ENCODE measurements at regions not wholly inside any gene's neighbourhood (a gene's known extent, or its start where the extent isn't known, plus 50 kb on each side); places are given as distances from the start of the nearest gene placed in this dataset.
"Not testable (repeated sequence)": the region's sequence is repeated elsewhere in the genome, so short reads cannot be mapped to it uniquely, and the experiment has no call there.

DNA sequence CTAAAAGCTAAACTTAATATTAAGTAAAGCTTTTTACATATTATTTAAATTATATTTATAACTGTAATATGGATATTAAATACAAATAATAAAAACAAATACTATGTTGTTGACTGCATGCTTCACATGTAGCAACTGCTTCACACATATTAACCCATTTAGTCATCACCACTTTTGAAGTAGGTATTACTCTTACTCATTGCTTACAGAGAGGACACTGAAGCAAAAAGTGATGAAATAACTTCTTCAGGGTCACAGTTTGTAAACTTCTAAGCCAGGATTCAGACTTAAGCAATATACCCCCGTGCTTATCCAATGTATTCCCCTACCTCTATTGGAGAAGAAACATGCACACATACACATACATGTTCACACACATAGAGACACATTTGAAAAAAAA, 166.6 kb downstream of the DKK2 start:
- no peak for DNase-seq

DNA sequence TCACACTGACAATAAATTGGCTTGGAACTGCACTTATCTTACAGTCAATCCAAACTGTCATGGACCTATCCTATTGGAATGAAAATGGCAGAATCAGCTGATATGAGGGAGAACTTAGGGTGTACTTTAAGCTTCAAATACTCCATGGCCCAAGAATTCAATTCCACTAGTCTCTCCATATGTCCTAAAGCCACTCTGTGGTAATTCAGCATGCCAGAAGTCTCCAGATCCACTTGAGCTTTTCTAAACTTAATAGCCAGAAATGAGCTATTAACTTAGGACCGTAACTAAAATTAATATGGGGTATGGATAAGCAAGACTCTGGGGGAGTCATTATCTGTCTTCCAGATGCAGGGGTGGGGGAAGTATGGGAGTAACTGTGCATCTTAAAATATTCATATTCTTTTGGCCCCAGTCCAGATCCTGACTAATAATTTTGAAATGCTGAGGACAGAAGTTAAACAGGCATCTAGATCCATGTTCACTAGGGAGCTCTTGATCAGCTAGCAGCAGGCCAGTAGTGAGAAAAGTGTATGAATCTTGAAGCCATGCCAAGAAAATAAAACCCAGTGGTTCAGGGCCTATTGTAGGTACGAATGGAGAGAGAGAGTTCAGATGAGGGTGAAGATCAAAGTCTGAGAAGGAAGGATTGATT, 167.6 kb downstream of the DKK2 start:
- no peak for DNase-seq

DNA sequence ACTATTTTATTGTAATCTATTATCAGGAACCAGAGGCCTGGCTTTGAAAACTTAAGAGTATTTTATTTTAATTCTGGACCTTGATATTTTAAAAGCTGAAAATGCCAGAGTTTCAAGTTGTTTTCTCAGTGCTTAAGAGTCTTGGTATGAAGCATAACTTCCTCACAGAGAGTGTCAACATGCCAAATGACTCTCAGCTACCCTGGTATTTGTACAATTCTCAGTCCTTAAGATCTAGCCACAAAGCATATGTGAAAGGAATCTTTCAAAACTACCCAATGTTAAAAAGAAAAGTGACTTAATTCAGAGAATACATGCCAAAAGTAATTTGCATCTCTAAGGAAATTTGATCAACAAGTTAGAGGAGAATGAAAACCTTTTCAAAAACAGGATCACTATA, 171.9 kb downstream of the DKK2 start:
- DNase-seq = no peak

- no peak for DNase-seq
Measured at GRCh38 chr4:106854569-106855351, 181.4 kb downstream of the DKK2 start.

DNA sequence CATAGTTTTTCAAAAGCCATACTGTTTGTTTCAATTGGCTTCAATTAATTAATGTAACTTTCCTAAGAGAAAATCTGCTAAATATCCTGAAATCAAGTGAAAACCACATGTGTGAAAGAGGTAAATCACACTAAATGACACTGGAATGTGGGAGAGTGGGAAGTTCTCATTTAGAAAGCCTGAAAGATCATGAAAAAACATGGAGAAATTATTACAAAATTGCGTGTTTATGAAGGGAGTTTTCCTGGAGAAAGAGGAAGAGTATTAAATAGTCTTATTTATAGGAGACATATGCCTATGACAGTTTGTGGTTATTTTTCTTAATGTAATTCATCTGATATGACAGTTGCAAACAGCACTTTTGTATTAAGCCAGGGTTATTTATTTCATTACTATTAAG, 183.7 kb downstream of the DKK2 start:
- no peak for DNase-seq

GRCh38 chr4:106851726-106852125, 184.4 kb downstream of the DKK2 start:
- no peak for DNase-seq

DNA sequence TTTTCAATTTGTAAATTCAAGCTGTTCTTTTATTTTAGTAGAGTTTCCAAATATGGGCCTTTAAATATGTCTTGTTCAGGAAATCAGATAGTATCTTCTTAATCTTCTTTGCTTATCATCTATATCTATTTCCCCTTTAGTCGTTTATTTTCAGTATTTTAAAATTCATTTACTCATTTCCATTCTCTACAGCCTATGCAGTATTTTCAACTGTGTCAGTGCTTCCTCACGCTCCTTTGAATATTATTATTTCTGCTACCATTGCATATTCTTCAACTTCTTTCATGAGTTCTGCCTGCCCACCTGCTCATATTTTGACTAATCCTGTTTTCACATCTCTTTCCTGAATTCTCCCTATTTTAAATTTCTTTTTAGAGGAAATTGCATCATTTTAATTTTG, 185.4 kb downstream of the DKK2 start:
- DNase-seq = no peak

- no peak for DNase-seq
Measured at GRCh38 chr4:106835919-106836318, 200.2 kb downstream of the DKK2 start.

DNA sequence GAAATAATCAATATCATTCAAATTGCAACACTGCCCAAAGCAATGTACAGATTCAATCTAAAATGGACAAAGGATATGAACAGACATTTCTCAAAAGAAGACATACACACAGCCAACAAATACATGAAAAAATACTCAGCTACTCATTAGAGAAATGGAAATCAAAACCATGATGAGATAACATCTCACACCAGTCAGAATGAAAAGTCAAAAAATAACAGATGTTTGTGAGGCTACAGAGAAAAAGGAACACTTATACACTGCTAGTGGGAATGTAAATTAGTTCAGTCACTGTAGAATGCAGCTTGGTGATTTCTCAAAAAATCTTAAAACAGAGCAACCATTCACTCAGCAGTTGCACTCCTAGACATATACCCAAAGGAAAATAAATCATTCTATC, 205.2 kb downstream of the DKK2 start:
- DNase-seq = no peak

DNA sequence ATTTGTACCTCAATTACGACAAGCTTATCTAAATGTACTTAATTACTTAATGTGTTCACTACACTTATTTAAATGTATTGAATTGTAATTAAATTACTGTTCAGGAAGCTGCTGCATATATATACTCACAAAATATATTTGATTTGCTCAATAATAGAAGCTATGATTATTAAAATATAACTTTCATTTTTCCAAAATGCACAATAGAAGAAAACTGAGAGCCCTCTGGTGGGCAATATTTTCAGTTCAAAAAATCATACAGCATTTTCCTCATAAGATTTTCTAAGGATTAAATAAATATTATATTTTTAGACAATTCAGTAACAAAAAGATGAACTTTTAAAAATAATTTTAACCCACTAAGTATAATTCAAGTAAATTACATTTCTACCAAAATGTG, 217.3 kb downstream of the DKK2 start:
- no peak for DNase-seq

DNA sequence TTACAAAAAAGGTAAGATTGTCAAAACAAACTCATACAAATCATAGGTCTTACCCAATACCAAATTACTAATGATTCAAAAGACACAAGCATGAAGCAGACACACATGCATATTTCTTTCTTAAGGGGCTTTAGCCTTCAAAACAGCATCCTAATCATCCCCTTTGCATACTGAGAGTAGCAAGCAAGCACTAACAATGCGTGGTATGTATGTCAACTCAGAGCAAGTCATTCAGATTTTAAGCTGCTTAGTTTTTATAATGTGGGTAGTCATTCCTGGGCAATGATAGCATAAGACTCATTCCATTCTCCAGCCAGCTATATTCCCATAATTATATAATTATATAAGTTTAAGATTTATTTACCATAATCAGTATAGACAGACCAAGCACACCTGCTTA, 219.6 kb downstream of the DKK2 start:
- DNase-seq = no peak

- no peak for DNase-seq
Measured at GRCh38 chr4:106810122-106810521, 226.0 kb downstream of the DKK2 start.

DNA sequence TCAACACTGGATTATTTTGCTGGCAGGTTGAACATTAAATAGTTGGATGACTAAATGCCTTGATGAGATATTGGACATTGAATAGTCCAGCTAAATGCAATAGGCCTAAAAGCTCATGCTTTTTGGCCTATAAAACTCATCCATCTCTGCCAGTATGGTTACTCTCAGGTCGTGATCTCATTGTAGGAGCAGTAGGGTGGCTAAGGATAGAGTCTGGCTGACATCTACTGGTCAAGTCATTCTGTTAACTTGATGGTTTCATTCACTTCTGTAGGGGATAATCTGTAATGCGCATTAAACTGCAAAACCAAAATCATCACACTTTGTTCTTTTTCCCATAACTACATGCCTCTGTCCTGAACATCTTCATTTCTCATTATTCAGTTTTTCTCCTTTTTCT, 227.0 kb downstream of the DKK2 start:
- no peak for DNase-seq

DNA sequence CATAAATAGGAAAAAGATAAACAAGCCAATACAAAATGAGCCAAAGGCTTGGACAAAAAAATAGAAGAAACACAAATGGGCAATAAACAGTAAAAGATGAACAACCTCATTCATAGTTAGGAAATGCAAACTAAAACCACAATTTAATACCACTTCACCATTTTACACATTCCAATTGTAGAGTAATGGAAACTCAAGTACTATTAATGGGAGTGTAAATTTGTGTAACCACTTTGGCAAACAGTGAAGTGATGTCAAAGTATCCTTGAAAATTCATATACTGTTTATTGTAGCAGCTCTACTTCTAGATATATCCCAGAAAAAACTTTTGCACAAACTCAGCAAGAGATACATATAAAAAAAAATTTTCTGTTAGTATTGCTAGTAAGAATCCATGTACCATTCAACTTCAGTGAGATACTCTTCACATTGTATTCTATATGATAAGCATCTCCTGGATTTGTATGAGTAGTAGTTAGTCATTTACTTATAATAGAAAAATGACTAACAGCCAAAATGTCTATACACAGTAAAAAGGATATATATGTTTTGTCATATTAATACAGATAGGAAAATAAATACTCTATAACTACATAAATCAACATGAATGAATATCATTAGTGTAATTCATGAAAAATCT, 229.8 kb downstream of the DKK2 start:
- no peak for DNase-seq

- no peak for DNase-seq
Measured at GRCh38 chr4:106803083-106803482, 233.0 kb downstream of the DKK2 start.

DNA sequence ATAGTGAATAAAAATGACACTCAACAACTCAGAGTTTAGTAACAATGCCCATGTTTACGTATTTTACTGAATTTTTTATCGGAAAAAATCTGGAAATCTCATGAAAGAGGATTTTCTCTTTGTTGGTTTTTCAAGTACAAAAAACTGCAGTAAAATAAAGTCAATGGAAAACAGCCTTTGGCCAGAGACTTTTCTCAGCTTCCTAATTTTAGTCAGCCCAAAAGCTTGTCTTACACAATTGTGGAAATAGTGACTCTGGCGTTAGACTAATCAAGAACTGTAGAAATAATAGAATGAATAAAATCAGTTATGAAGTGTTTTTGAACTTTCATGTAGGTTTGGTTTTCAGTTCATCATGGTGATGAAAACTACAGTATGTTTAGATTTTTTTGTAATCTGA, 234.7 kb downstream of the DKK2 start:
- no peak for DNase-seq

DNA sequence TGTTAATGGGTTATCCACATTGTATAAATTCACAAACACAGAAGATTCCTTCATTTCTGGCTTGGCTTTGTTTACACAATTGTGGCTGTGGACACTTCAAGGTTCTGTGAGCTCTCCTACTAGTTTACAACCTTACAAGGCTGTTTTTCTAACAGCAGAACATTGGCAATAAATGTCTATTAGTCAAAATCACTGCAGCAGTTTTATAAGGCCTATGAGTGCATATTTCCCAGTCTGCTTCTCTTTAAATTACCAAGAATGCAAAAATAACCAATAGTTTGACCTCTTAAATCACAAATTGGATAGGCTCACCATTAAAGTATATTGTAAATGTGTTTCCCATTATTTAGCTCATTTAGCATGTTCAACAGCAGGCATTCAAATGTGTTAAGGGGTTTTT, 239.2 kb downstream of the DKK2 start:
- DNase-seq = no peak

- DNase-seq = no peak
Measured at GRCh38 chr4:106795326-106795725, 240.8 kb downstream of the DKK2 start.

DNA sequence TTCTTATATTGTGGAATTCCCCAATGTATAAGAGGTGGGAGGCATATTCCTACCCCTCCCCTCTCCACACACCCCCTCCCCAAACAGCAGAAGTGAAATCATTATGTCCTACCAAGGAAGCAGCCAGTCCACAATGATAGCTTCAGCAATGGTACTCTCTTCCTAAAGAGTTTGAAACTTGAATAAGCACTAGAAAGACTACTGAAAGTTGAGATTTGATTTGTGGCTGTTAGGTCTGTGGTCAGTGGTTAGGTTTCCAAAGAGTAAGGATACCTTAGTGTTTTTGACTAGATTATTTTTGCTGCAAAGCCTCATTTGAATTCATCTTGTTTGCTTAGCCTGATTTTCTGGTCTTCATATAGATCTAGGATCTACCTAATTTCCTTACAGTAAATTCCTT, 242.2 kb downstream of the DKK2 start:
- no peak for DNase-seq

GRCh38 chr4:106775636-106776035, 260.5 kb downstream of the DKK2 start:
- no peak for DNase-seq

DNA sequence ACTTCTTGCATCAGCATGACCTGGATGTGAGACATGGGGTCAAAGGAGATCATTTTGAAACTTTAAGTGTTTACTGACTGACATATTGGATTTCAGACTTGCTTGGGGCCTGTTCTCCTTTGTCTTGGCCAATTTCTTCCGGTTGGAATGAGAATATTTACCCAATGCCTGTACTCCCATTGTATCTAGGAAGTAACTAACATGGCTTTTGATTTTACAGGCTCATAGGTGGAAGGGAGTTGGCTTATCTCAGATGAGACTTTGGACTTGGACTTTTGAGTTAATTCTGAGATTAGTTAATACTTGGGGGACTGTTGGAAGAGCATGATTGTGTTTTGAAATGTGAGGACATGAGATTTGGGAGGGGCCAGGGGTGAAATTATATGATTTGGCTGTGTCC, 262.1 kb downstream of the DKK2 start:
- DNase-seq = not testable (repeated sequence)

DNA sequence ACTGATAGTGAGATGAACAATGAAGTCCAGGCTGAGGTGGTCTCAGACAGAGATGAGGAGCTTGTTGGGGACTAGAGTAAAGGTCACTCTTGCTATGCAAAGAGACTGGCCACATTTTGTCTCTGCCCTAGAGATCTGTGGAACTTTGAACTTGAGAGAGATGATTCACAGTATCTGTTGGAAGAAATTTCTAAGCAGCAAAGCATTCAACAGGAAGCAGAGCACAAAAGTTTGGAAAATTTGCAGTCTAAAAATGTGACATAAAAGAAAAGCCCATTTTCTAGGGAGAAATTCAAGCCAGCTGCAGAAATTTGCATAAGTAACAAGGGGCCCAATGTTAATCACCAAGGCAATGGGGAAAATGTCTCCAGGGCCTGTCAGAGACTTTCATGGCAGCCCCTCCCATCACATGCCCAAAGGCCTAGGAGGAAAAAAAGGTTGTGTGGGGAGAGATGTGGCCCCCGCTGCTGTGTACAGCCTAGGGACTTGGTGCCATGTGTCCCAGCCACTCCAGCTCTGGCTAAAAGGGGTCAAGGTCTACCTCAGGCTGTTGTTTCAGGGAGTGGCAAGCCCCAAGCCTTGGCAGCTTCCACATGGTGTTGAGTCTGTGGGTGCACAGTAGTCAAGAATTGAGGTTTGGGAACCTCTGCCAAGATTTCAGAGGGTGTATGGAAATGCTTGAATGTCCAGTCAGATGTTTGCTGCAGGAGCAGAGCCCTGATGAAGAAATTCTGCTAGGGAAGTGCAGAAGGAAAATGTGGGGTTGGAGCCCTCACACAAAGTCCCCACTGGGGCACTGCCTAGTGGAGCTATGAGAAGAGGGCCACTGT, 262.8 kb downstream of the DKK2 start:
- DNase-seq = no peak

GRCh38 chr4:106767991-106768390, 268.1 kb downstream of the DKK2 start:
- no peak for DNase-seq

Data from islet precursor cell (in vitro differentiated cells).